GM18867 (cell line): ENCODE measurements at regions not wholly inside any gene's neighbourhood (a gene's known extent, or its start where the extent isn't known, plus 50 kb on each side); places are given as distances from the start of the nearest gene placed in this dataset.
"Not testable (repeated sequence)": the region's sequence is repeated elsewhere in the genome, so short reads cannot be mapped to it uniquely, and the experiment has no call there.

Source experiments
- ATAC-seq: cut with Tn5 transposase; IDR thresholded peaks from one replicate; pipeline ENCODE4 v1.9.1; 2021; ENCODE audit warnings: mild to moderate bottlenecking, moderate library complexity; ENCODE audit not compliant: unreplicated experiment

- ATAC-seq = no peak
These were observed 302.6 kb upstream of the LYZL1 start for GRCh38 chr10:28986117-28986792.

GRCh38 chr10:28986856-28987255 is 302.0 kb upstream of the LYZL1 start:
- no peak for ATAC-seq

GRCh38 chr10:28987555-28988320 is 301.1 kb upstream of the LYZL1 start:
- no peak for ATAC-seq

GRCh38 chr10:28988980-28989379 is 299.9 kb upstream of the LYZL1 start:
- no peak for ATAC-seq

- peak; percentile 50 for ATAC-seq
These were observed 297.3 kb upstream of the LYZL1 start for GRCh38 chr10:28991333-28992270.

- ATAC-seq = no peak
These were observed 295.8 kb upstream of the LYZL1 start for GRCh38 chr10:28993056-28993455.

- ATAC-seq = no peak
These were observed 295.0 kb upstream of the LYZL1 start for GRCh38 chr10:28993861-28994260.

GRCh38 chr10:28994802-28995201 is 294.1 kb upstream of the LYZL1 start:
- not testable (repeated sequence) for ATAC-seq

- ATAC-seq = no peak
These were observed 293.4 kb upstream of the LYZL1 start for GRCh38 chr10:28995497-28995896.

GRCh38 chr10:28996345-28996744 is 292.5 kb upstream of the LYZL1 start:
- ATAC-seq = no peak

- ATAC-seq = no peak
These were observed 291.8 kb upstream of the LYZL1 start for GRCh38 chr10:28996947-28997551.

GRCh38 chr10:28997734-28998133 is 291.1 kb upstream of the LYZL1 start:
- no peak for ATAC-seq

- ATAC-seq = no peak
These were observed 287.1 kb upstream of the LYZL1 start for GRCh38 chr10:29001801-29002200.

- not testable (repeated sequence) for ATAC-seq
These were observed 285.9 kb upstream of the LYZL1 start for GRCh38 chr10:29003014-29003413.

- ATAC-seq = no peak
These were observed 282.9 kb upstream of the LYZL1 start for GRCh38 chr10:29005988-29006387.

GRCh38 chr10:29007370-29007747 is 281.5 kb upstream of the LYZL1 start:
- ATAC-seq = no peak

GRCh38 chr10:29007748-29008610 is 280.9 kb upstream of the LYZL1 start:
- no peak for ATAC-seq

GRCh38 chr10:29009464-29009863 is 279.4 kb upstream of the LYZL1 start:
- no peak for ATAC-seq

GRCh38 chr10:29011516-29011915 is 277.4 kb upstream of the LYZL1 start:
- ATAC-seq = no peak

- ATAC-seq = no peak
These were observed 275.8 kb upstream of the LYZL1 start for GRCh38 chr10:29012926-29013554.
